Kidney epithelial cell (primary cell): ENCODE measurements at regions not wholly inside any gene's neighbourhood (a gene's known extent, or its start where the extent isn't known, plus 50 kb on each side); places are given as distances from the start of the nearest gene placed in this dataset.

ENCODE experiments used
- DNase-seq: peaks from one replicate; pipeline ENCODE4 v3.0.0-alpha.2; 2010; ENCODE audit warnings: low read depth
- H3K27me3 ChIP-seq: 2 replicates; pipeline ENCODE4 v1.6.0; 2011; ENCODE audit warnings: low read length; ENCODE audit not compliant: control insufficient read depth, insufficient read depth
- H3K36me3 ChIP-seq: 2 replicates; pipeline ENCODE4 v1.5.1; 2011; ENCODE audit warnings: low read length; ENCODE audit not compliant: control insufficient read depth, insufficient read depth
- H3K4me3 ChIP-seq: 2 replicates; pipeline ENCODE4 v1.5.1; 2011; ENCODE audit warnings: low read depth, mild to moderate bottlenecking, control low read depth, low read length
- CTCF ChIP-seq: IDR thresholded peaks from 2 replicates; pipeline ENCODE4 v1.5.1; 2011; ENCODE audit warnings: mild to moderate bottlenecking, moderate library complexity, low read length, control low read depth, inconsistent platforms; ENCODE audit not compliant: insufficient read depth, poor library complexity, severe bottlenecking

GRCh38 chr13:107119989-107120881 lies 552.3 kb upstream of the ARGLU1 start:
- Histone ChIP-seq H3K36me3 (no peaks in the 10 kb centered on the region), H3K27me3 (no peaks in the 10 kb centered on the region), H3K4me3 (no peak overlapping the region)
- TF ChIP-seq CTCF: no peak
- no peak for DNase-seq

- no peaks in the 10 kb centered on the region for H3K27me3 ChIP-seq
- no peak for DNase-seq
- H3K36me3 ChIP-seq: no peaks in the 10 kb centered on the region
- TF ChIP-seq CTCF: no peak
- H3K4me3 ChIP-seq: no peak overlapping the region
Measured at GRCh38 chr13:107118506-107118905, 550.6 kb upstream of the ARGLU1 start.

GRCh38 chr13:107117327-107118012 lies 549.5 kb upstream of the ARGLU1 start:
- no peak for DNase-seq
- TF ChIP-seq CTCF: no peak
- no peak overlapping the region for H3K4me3 ChIP-seq
- no peaks in the 10 kb centered on the region for H3K36me3 ChIP-seq
- no peaks in the 10 kb centered on the region for H3K27me3 ChIP-seq

- H3K27me3 ChIP-seq: no peaks in the 10 kb centered on the region
- no peak for TF ChIP-seq CTCF
- H3K36me3 ChIP-seq: no peaks in the 10 kb centered on the region
- no peak overlapping the region for H3K4me3 ChIP-seq
- no peak for DNase-seq
Measured at GRCh38 chr13:107113387-107113786, 545.5 kb upstream of the ARGLU1 start.

- Histone ChIP-seq H3K4me3 (no peak overlapping the region), H3K36me3 (no peaks in the 10 kb centered on the region), H3K27me3 (no peaks in the 10 kb centered on the region)
- no peak for TF ChIP-seq CTCF
- DNase-seq: no peak
Measured at GRCh38 chr13:107111248-107111647, 543.3 kb upstream of the ARGLU1 start.
